Keratinocyte (primary cell): ENCODE measurements at regions not wholly inside any gene's neighbourhood (a gene's known extent, or its start where the extent isn't known, plus 50 kb on each side); places are given as distances from the start of the nearest gene placed in this dataset.

ENCODE experiments used
- DNase-seq: peaks from one replicate; pipeline ENCODE4 v3.0.0-alpha.2; 2011; ENCODE audit warnings: low read depth, missing footprints, low spot score
- FAIRE-seq: peaks from 2 replicates; lab custom pipeline; 2011; peaks lifted over from hg19 to GRCh38; lab: Jason Lieb, UNC
- H2AFZ ChIP-seq: 2 replicates; pipeline ENCODE4 v1.6.0; 2012; ENCODE audit warnings: low read length, control low read depth, inconsistent platforms; ENCODE audit not compliant: control insufficient read depth
- H3K27ac ChIP-seq: 2 replicates; pipeline ENCODE4 v1.5.1; 2011; ENCODE audit warnings: low read length; ENCODE audit not compliant: control insufficient read depth, insufficient read depth
- H3K27me3 ChIP-seq: 3 replicates; pipeline ENCODE4 v1.6.0; 2011; ENCODE audit warnings: low read length; ENCODE audit not compliant: control insufficient read depth, insufficient read depth; ENCODE audit errors: extremely low read depth
- H3K36me3 ChIP-seq, 2 experiments: 2 replicates in 1 of 2; 3 replicates in 1 of 2; pipeline ENCODE4 v1.5.1; 2011; ENCODE audit warnings: low read length in 2 of 2, mild to moderate bottlenecking in 1 of 2; ENCODE audit not compliant: control insufficient read depth in 2 of 2, insufficient read depth in 2 of 2; ENCODE audit errors: extremely low read depth in 1 of 2
- H3K4me1 ChIP-seq: 3 replicates; pipeline ENCODE4 v1.5.1; 2011; ENCODE audit warnings: low read length; ENCODE audit not compliant: control insufficient read depth, insufficient read depth; ENCODE audit errors: extremely low read depth
- H3K4me2 ChIP-seq: 3 replicates; pipeline ENCODE4 v1.6.0; 2011; ENCODE audit warnings: low read depth, low read length; ENCODE audit not compliant: control insufficient read depth, insufficient read depth; ENCODE audit errors: extremely low read depth
- H3K4me3 ChIP-seq, 3 experiments: fragments of 200-600 bp in 1 of 3; sonication (generic) in 1 of 3; 2 replicates in 2 of 3; 3 replicates in 1 of 3; pipeline ENCODE4 v1.5.1; 2011 to 2016; ENCODE audit warnings: low read length in 3 of 3, mild to moderate bottlenecking in 3 of 3, control low read depth in 2 of 3, inconsistent platforms in 1 of 3, low read depth in 1 of 3, mixed read lengths in 1 of 3, mixed run types in 1 of 3, moderate library complexity in 1 of 3; ENCODE audit not compliant: control insufficient read depth in 2 of 3, insufficient read depth in 2 of 3; ENCODE audit errors: extremely low read depth in 1 of 3
- H3K79me2 ChIP-seq: 2 replicates; pipeline ENCODE4 v1.6.0; 2012; ENCODE audit warnings: low read length; ENCODE audit not compliant: control insufficient read depth, insufficient read depth
- H3K9ac ChIP-seq: 3 replicates; pipeline ENCODE4 v1.6.0; 2011; ENCODE audit warnings: low read length; ENCODE audit not compliant: control insufficient read depth, insufficient read depth; ENCODE audit errors: extremely low read depth
- H3K9me1 ChIP-seq: 3 replicates; pipeline ENCODE4 v1.6.0; 2011; ENCODE audit warnings: low read length; ENCODE audit not compliant: control insufficient read depth, insufficient read depth; ENCODE audit errors: extremely low read depth
- H3K9me3 ChIP-seq: 2 replicates; pipeline ENCODE4 v1.5.1; 2012; ENCODE audit warnings: low read depth, low read length; ENCODE audit not compliant: control insufficient read depth
- H4K20me1 ChIP-seq: 3 replicates; pipeline ENCODE4 v1.6.0; 2011; ENCODE audit warnings: low read length; ENCODE audit not compliant: control insufficient read depth, insufficient read depth; ENCODE audit errors: extremely low read depth
- EZH2 ChIP-seq: IDR thresholded peaks from one replicate; pipeline ENCODE4 v1.6.1; 2012; ENCODE audit warnings: inconsistent platforms, mild to moderate bottlenecking, low read length, moderate library complexity
- dilution Hi-C: fragments of 300-500 bp; cut with MboI; formaldehyde crosslinking; loops from one replicate; pipeline ENCODE4 v1.7.0; 2020; ENCODE audit warnings: low sequenced_read_pairs; ENCODE audit not compliant: extremely low pct_ligation_motif_present
- TF ChIP-seq, protein P1 (sequence below), 3 experiments: IDR thresholded peaks in 1 of 3; conservative IDR thresholded peaks in 1 of 3; optimal IDR thresholded peaks in 1 of 3; 2 replicates in 2 of 3; 3 replicates in 1 of 3; pipeline versions ENCODE3 to v1.5.1; 2011; ENCODE audit warnings: low read length in 3 of 3, mild to moderate bottlenecking in 3 of 3, moderate library complexity in 2 of 3, control low read depth in 1 of 3, inconsistent platforms in 1 of 3; ENCODE audit not compliant: insufficient read depth in 2 of 3; ENCODE audit errors: extremely low read depth in 1 of 3

GRCh38 chr12:118746176-118746575 is 235.2 kb upstream of the SRRM4 start:
- Histone ChIP-seq H3K4me3 (no peak overlapping the region), H3K9me3 (no peaks in the 10 kb centered on the region), H3K27me3 (no peaks in the 10 kb centered on the region), H4K20me1 (no peaks in the 10 kb centered on the region), H3K9me1 (no peaks in the 10 kb centered on the region), H3K9ac (no peak overlapping the region), H3K4me1 (no peaks in the 10 kb centered on the region), H3K4me2 (no peak overlapping the region), H3K27ac (no peak overlapping the region), H2AFZ (no peak overlapping the region), H3K36me3 (no peaks in the 10 kb centered on the region), H3K79me2 (no peaks in the 10 kb centered on the region)
- TF ChIP-seq, protein P1, sequence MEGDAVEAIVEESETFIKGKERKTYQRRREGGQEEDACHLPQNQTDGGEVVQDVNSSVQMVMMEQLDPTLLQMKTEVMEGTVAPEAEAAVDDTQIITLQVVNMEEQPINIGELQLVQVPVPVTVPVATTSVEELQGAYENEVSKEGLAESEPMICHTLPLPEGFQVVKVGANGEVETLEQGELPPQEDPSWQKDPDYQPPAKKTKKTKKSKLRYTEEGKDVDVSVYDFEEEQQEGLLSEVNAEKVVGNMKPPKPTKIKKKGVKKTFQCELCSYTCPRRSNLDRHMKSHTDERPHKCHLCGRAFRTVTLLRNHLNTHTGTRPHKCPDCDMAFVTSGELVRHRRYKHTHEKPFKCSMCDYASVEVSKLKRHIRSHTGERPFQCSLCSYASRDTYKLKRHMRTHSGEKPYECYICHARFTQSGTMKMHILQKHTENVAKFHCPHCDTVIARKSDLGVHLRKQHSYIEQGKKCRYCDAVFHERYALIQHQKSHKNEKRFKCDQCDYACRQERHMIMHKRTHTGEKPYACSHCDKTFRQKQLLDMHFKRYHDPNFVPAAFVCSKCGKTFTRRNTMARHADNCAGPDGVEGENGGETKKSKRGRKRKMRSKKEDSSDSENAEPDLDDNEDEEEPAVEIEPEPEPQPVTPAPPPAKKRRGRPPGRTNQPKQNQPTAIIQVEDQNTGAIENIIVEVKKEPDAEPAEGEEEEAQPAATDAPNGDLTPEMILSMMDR (optimal IDR thresholded peaks at IDR 0.05 in 1 of 3, IDR thresholded peaks at IDR 0.05 in 1 of 3, conservative IDR thresholded peaks at IDR 0.05 in 1 of 3; ENCODE audit: extremely low read depth in 1 of 3, insufficient read depth in 2 of 3, low read length in 3 of 3): no peak
- no peak for TF ChIP-seq EZH2
- FAIRE-seq (no peak), DNase-seq (no peak)
- dilution Hi-C loops: no loop called here

DNA sequence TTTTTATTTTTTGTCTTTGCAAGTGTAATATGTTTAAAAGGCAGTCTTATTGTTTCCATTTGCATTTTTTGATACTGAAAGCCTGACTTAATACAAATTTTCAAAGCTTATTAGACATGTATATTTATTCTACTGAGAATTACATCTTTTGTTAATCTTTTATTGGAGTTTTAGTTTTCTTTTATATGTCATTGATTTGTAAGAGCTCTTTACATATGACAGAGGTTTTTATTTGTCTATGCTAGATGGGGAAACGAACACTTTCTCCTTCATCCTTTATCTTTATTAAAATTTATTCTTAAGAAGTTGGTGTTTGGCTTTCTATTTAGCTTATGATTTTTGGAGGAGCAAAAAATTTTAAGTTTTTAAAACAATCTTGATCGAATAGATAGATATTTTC is 234.4 kb upstream of the SRRM4 start:
- TF ChIP-seq EZH2: no peak
- TF ChIP-seq, protein P1 (optimal IDR thresholded peaks at IDR 0.05 in 1 of 3, IDR thresholded peaks at IDR 0.05 in 1 of 3, conservative IDR thresholded peaks at IDR 0.05 in 1 of 3; ENCODE audit: extremely low read depth in 1 of 3, insufficient read depth in 2 of 3, low read length in 3 of 3): no peak
- no peak for DNase-seq
- no peak overlapping the region for H3K4me2 ChIP-seq
- dilution Hi-C loops: no loop called here
- no peak overlapping the region for H3K4me3 ChIP-seq
- no peak overlapping the region for H3K9ac ChIP-seq
- no peak for FAIRE-seq
- no peaks in the 10 kb centered on the region for H3K79me2 ChIP-seq
- no peaks in the 10 kb centered on the region for H3K27me3 ChIP-seq
- no peaks in the 10 kb centered on the region for H3K9me3 ChIP-seq
- H2AFZ ChIP-seq: no peak overlapping the region
- H3K4me1 ChIP-seq: no peaks in the 10 kb centered on the region
- no peak overlapping the region for H3K27ac ChIP-seq
- H3K9me1 ChIP-seq: no peaks in the 10 kb centered on the region
- H4K20me1 ChIP-seq: no peaks in the 10 kb centered on the region
- H3K36me3 ChIP-seq: no peaks in the 10 kb centered on the region
